ENCODE measurements at regions not wholly inside any gene's neighbourhood (a gene's known extent, or its start where the extent isn't known, plus 50 kb on each side); places are given as distances from the start of the nearest gene placed in this dataset.

GRCh38 chr7:89989454-89989853, 164.8 kb upstream of the STEAP1 start:
- no TSS peak for BruUV-seq (replicated peaks)
- no peak overlapping the region for H2AK5ac ChIP-seq (ENCODE audit: low read depth, low read length)
- H2BK120ac ChIP-seq (ENCODE audit: low read depth, low read length) = no peak overlapping the region
- H3K4me3 ChIP-seq (ENCODE audit: insufficient read depth, low read depth, low read length) = no peak overlapping the region
- H3K27ac ChIP-seq (ENCODE audit: insufficient read depth, low read length) = no peak overlapping the region
- no peak overlapping the region for H3K23ac ChIP-seq (ENCODE audit: low read depth, low read length)
- no peak overlapping the region for H2AFZ ChIP-seq (replicated peaks; ENCODE audit: low read length, poor library complexity)
- H3K4me1 ChIP-seq (ENCODE audit: control insufficient read depth, insufficient read depth, low read length) = no peaks in the 10 kb centered on the region
- no peak overlapping the region for H4K5ac ChIP-seq (ENCODE audit: low read depth, low read length)
- H2BK15ac ChIP-seq (ENCODE audit: low read depth, low read length) = no peak overlapping the region
- H3K4me2 ChIP-seq (ENCODE audit: low read depth, low read length) = no peak overlapping the region
- no peak overlapping the region for H3K4ac ChIP-seq (ENCODE audit: low read depth, low read length)
- no peaks in the 10 kb centered on the region for H3K27me3 ChIP-seq (ENCODE audit: control insufficient read depth, insufficient read depth, low read length)
- H3K18ac ChIP-seq (ENCODE audit: low read depth, low read length) = no peak overlapping the region
- WGBS, 2 experiments (ENCODE audit: extremely low coverage in 2 of 2, insufficient read length in 1 of 2) = no CpG with 5 or more reads among the region's 2 CpGs
- no peak overlapping the region for H3K9ac ChIP-seq (ENCODE audit: low read depth, low read length)
- intact Hi-C loops (cut with micrococcal nuclease) (no loop called here), dilution Hi-C loops (cut with HindIII; ENCODE audit: low sequenced_read_pairs, unreplicated experiment) (no loop called here), in situ Hi-C loops (cut with MboI; ENCODE audit: low sequenced_read_pairs) (no loop called here)
- no peaks in the 10 kb centered on the region for H3K79me1 ChIP-seq (ENCODE audit: low read depth in 1 of 2, low read length in 2 of 2)
- TF ChIP-seq ELK1 (IDR thresholded peaks at IDR 0.05; ENCODE audit: borderline replicate concordance, low read depth, low read length) = no peak
- TF ChIP-seq SMC3 (IDR thresholded peaks at IDR 0.05; ENCODE audit: low read depth, low read length) = no peak
- no peak for TF ChIP-seq BHLHE40 (IDR thresholded peaks at IDR 0.05; ENCODE audit: low read depth, low read length)
- TF ChIP-seq RCOR1 (IDR thresholded peaks at IDR 0.05; ENCODE audit: insufficient replicate concordance, low read length) = no peak
- no peak for TF ChIP-seq CTCF (conservative IDR thresholded peaks at IDR 0.05; ENCODE audit: low read depth, low read length)
- TF ChIP-seq RAD21 (IDR thresholded peaks at IDR 0.05; ENCODE audit: low read length) = no peak
- TF ChIP-seq MAFK (IDR thresholded peaks at IDR 0.05; ENCODE audit: low read depth, low read length) = no peak
- TF ChIP-seq MXI1 (IDR thresholded peaks at IDR 0.05; ENCODE audit: borderline replicate concordance, low read depth, low read length) = no peak
- no peak for TF ChIP-seq CHD1 (IDR thresholded peaks at IDR 0.05; ENCODE audit: low read depth, low read length)
- no peaks in the 10 kb centered on the region for H3K9me1 ChIP-seq (ENCODE audit: insufficient read depth, low read length)
- no peaks in the 10 kb centered on the region for H4K20me1 ChIP-seq (ENCODE audit: insufficient read depth, low read length)
- H4K8ac ChIP-seq (ENCODE audit: low read depth in 2 of 2, low read length in 2 of 2) = no peak overlapping the region
- H3K56ac ChIP-seq (ENCODE audit: extremely low read depth, insufficient read depth, low read length) = no peak overlapping the region
- ChIA-PET CTCF (no interaction called here), POLR2A (ENCODE audit: unreplicated experiment) (no interaction called here)
- H3K36me3 ChIP-seq (ENCODE audit: control insufficient read depth, insufficient read depth, low read length) = no peaks in the 10 kb centered on the region
- no peak overlapping the region for H2AK9ac ChIP-seq (replicated peaks; ENCODE audit: low read depth, low read length, poor library complexity)
- no peak overlapping the region for H3K14ac ChIP-seq (replicated peaks; ENCODE audit: low read depth, low read length)
- DNase-seq = no peak
- H2BK5ac ChIP-seq (ENCODE audit: low read depth, low read length, poor library complexity, severe bottlenecking) = no peak overlapping the region
- H3K9me3 ChIP-seq (ENCODE audit: control insufficient read depth, insufficient read depth, low read length) = no peaks in the 10 kb centered on the region
- H2BK20ac ChIP-seq (ENCODE audit: low read depth, low read length) = no peak overlapping the region
- no peak overlapping the region for H4K91ac ChIP-seq (ENCODE audit: insufficient read depth, low read depth, low read length)
- no peak for ATAC-seq (ENCODE audit: low read depth)

All from IMR-90 (cell line).